Osteoblast (primary cell): ENCODE measurements at regions not wholly inside any gene's neighbourhood (a gene's known extent, or its start where the extent isn't known, plus 50 kb on each side); places are given as distances from the start of the nearest gene placed in this dataset.

Experiments used
- DNase-seq: peaks from one replicate; pipeline ENCODE4 v3.0.0; 2011; ENCODE audit warnings: low spot score, mixed read lengths; ENCODE audit not compliant: insufficient read length; ENCODE audit errors: missing footprints
- H2AFZ ChIP-seq: 2 replicates; pipeline ENCODE4 v1.6.0; 2011; ENCODE audit warnings: mild to moderate bottlenecking, low read length
- H3K27ac ChIP-seq: 2 replicates; pipeline ENCODE4 v1.5.1; 2011; ENCODE audit warnings: mild to moderate bottlenecking, low read depth, low read length, moderate library complexity
- H3K27me3 ChIP-seq: 2 replicates; pipeline ENCODE4 v1.6.0; 2012; ENCODE audit warnings: mild to moderate bottlenecking, control low read depth, inconsistent platforms, low read length, moderate library complexity; ENCODE audit not compliant: insufficient read depth
- H3K36me3 ChIP-seq: 2 replicates; pipeline ENCODE4 v1.5.1; 2011; ENCODE audit warnings: mild to moderate bottlenecking, low read length, control low read depth, moderate library complexity; ENCODE audit not compliant: insufficient read depth
- H3K4me1 ChIP-seq: 2 replicates; pipeline ENCODE4 v1.5.1; 2011; ENCODE audit warnings: mild to moderate bottlenecking, low read length, control low read depth, moderate library complexity; ENCODE audit not compliant: insufficient read depth
- H3K4me2 ChIP-seq: 2 replicates; pipeline ENCODE4 v1.6.0; 2011; ENCODE audit warnings: mild to moderate bottlenecking, low read length; ENCODE audit not compliant: insufficient read depth
- H3K4me3 ChIP-seq: fragments of 200-600 bp; sonication (generic); 3 replicates; pipeline ENCODE4 v1.5.1; 2012; ENCODE audit warnings: mild to moderate bottlenecking, low read length, inconsistent platforms; ENCODE audit not compliant: insufficient read depth
- H3K79me2 ChIP-seq: 2 replicates; pipeline ENCODE4 v1.6.0; 2012; ENCODE audit warnings: mild to moderate bottlenecking, low read length, control low read depth, inconsistent platforms; ENCODE audit not compliant: insufficient read depth
- H3K9me3 ChIP-seq: 2 replicates; pipeline ENCODE4 v1.5.1; 2011; ENCODE audit warnings: low read depth, low read length, control low read depth
- H4K20me1 ChIP-seq: 2 replicates; pipeline ENCODE4 v1.6.0; 2012; ENCODE audit warnings: mild to moderate bottlenecking, low read length, control low read depth; ENCODE audit not compliant: insufficient read depth
- CTCF ChIP-seq: IDR thresholded peaks from 2 replicates; pipeline ENCODE4 v1.5.1; 2011; ENCODE audit warnings: mild to moderate bottlenecking, low read depth, low read length, moderate library complexity; ENCODE audit errors: extremely low read depth

- Histone ChIP-seq H3K4me1 (peaks cover 17% of the 10 kb centered on the region), H3K27me3 (no peaks in the 10 kb centered on the region), H3K4me2 (no peak overlapping the region), H3K79me2 (no peaks in the 10 kb centered on the region), H2AFZ (no peak overlapping the region), H3K4me3 (no peak overlapping the region), H4K20me1 (no peaks in the 10 kb centered on the region), H3K36me3 (no peaks in the 10 kb centered on the region), H3K27ac (no peak overlapping the region), H3K9me3 (no peaks in the 10 kb centered on the region)
- no peak for TF ChIP-seq CTCF
- no peak for DNase-seq
Measured at GRCh38 chr6:113178349-113178748, 678.8 kb upstream of the MARCKS start.

GRCh38 chr6:113181164-113181563, 676.0 kb upstream of the MARCKS start:
- no peak for TF ChIP-seq CTCF
- Histone ChIP-seq H3K9me3 (no peaks in the 10 kb centered on the region), H3K4me3 (no peak overlapping the region), H3K4me2 (no peak overlapping the region), H3K36me3 (no peaks in the 10 kb centered on the region), H2AFZ (no peak overlapping the region), H3K27ac (no peak overlapping the region), H3K4me1 (peaks cover 36% of the 10 kb centered on the region), H4K20me1 (no peaks in the 10 kb centered on the region), H3K27me3 (no peaks in the 10 kb centered on the region), H3K79me2 (no peaks in the 10 kb centered on the region)
- DNase-seq: no peak

- Histone ChIP-seq H3K27ac (peak overlapping the region; percentile 88), H4K20me1 (no peaks in the 10 kb centered on the region), H2AFZ (no peak overlapping the region), H3K27me3 (no peaks in the 10 kb centered on the region), H3K4me3 (no peak overlapping the region), H3K9me3 (no peaks in the 10 kb centered on the region), H3K4me1 (peaks cover 36% of the 10 kb centered on the region), H3K79me2 (no peaks in the 10 kb centered on the region), H3K36me3 (no peaks in the 10 kb centered on the region), H3K4me2 (peak overlapping the region; percentile 34)
- DNase-seq: no peak
- TF ChIP-seq CTCF: no peak
Measured at GRCh38 chr6:113182370-113183141, 674.6 kb upstream of the MARCKS start.

GRCh38 chr6:113184291-113184690, 672.9 kb upstream of the MARCKS start:
- TF ChIP-seq CTCF: peak; percentile 50
- Histone ChIP-seq H3K9me3 (no peaks in the 10 kb centered on the region), H2AFZ (peak overlapping the region; percentile 66), H3K79me2 (no peaks in the 10 kb centered on the region), H3K4me2 (no peak overlapping the region), H4K20me1 (no peaks in the 10 kb centered on the region), H3K27ac (peak overlapping the region; percentile 88), H3K4me1 (peaks cover 36% of the 10 kb centered on the region), H3K4me3 (no peak overlapping the region), H3K27me3 (no peaks in the 10 kb centered on the region), H3K36me3 (no peaks in the 10 kb centered on the region)
- peak; percentile 29 for DNase-seq
